AG10803 (cell line): ENCODE measurements at regions not wholly inside any gene's neighbourhood (a gene's known extent, or its start where the extent isn't known, plus 50 kb on each side); places are given as distances from the start of the nearest gene placed in this dataset.
"Not testable (repeated sequence)": the region's sequence is repeated elsewhere in the genome, so short reads cannot be mapped to it uniquely, and the experiment has no call there.

Experiments
- DNase-seq: peaks from one replicate; pipeline ENCODE4 v3.0.0; 2010; ENCODE audit warnings: low read depth
- H3K4me3 ChIP-seq: 2 replicates; pipeline ENCODE4 v1.5.1; 2011; ENCODE audit warnings: mild to moderate bottlenecking, low read length, control low read depth
- CTCF ChIP-seq: conservative IDR thresholded peaks from 2 replicates; pipeline ENCODE4 v1.5.1; 2011; ENCODE audit warnings: mild to moderate bottlenecking, low read length, control low read depth, inconsistent platforms

GRCh38 chr18:49723648-49724180 lies 89.6 kb downstream of the ACAA2 start:
- TF ChIP-seq CTCF, result no peak
- DNase-seq, result no peak
- H3K4me3 ChIP-seq, result no peak overlapping the region

- H3K4me3 ChIP-seq, result no peak overlapping the region
- no peak for TF ChIP-seq CTCF
- DNase-seq, result no peak
These were observed 90.9 kb downstream of the ACAA2 start for GRCh38 chr18:49722477-49722876.

- TF ChIP-seq CTCF, result no peak
- no peak for DNase-seq
- no peak overlapping the region for H3K4me3 ChIP-seq
These were observed 91.4 kb downstream of the ACAA2 start for GRCh38 chr18:49721981-49722380.

- DNase-seq, H3K4me3 ChIP-seq: not testable (repeated sequence)
These were observed 92.4 kb downstream of the ACAA2 start for GRCh38 chr18:49720944-49721343.

- no peak overlapping the region for H3K4me3 ChIP-seq
- DNase-seq, result no peak
- no peak for TF ChIP-seq CTCF
These were observed 95.7 kb downstream of the ACAA2 start for GRCh38 chr18:49717617-49718016.

- no peak for TF ChIP-seq CTCF
- DNase-seq, result no peak
- no peak overlapping the region for H3K4me3 ChIP-seq
These were observed 97.3 kb downstream of the ACAA2 start for GRCh38 chr18:49716035-49716434.

- no peak for DNase-seq
- H3K4me3 ChIP-seq, result no peak overlapping the region
- TF ChIP-seq CTCF, result no peak
These were observed 104.0 kb downstream of the ACAA2 start for GRCh38 chr18:49709347-49709690.
